NCI-H82 treated with DMSO at 0.1 percent for 48 hours (cell line): ENCODE measurements at regions not wholly inside any gene's neighbourhood (a gene's known extent, or its start where the extent isn't known, plus 50 kb on each side); places are given as distances from the start of the nearest gene placed in this dataset.

Experiments used
- DNase-seq: peaks from one replicate; lab custom pipeline; 2025; ENCODE audit not compliant: unreplicated experiment; lab: John Stamatoyannopoulos, UW

DNA sequence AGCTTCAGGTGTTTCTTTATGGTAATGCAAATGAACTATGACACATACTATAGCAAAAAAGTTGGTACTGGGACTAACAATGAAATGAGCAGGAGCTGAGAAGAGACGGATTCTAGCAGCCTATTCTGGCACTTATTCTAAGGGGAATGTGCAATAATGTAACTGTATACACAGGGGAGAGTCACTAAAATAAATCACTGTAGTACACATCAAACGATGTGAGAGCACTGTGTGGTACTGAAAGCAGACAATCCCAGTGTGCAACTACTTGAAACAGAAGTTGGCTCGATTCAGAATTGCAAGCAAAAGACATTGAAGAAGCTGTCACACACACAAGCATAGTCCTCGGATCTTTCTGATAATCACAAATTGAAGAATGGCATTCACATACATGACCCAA lies 1713.0 kb upstream of the CDH9 start:
- no peak for DNase-seq

DNA sequence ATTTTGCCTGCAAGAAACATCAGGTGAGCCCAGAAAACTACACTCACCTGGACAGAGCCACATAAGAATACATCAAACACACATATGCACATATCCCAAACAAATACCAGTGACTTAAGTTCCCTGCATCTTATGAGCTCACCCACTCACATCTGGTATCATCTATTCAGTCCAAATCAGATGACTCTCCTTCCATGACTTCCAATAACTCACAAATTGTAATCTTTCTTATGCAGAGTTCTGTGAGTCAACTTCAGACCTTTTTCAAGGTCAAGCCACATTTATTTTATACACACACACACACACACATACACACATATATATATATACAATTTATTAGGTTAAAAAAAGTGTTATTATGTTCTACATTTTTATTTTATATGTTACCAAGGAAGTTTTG lies 1711.9 kb upstream of the CDH9 start:
- DNase-seq = no peak

DNA sequence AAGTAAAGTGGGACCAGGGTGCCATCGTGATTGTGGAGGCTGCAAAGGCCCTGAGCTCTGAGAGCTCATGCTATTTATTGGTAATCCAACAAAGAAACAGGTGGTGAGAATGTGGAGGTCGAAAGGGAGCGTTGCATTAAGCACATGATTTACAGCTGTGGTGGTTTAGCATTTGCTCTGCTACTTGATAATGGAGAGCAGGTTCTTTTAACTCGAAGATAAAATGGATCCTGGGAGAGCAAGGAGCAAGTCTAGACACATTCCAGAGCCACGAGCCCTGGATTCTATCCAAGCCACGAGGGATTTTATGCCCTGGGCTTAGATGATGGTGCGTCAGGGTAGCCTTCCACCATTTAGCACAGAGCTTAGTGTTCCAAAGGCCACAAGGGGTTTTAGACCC lies 1710.1 kb upstream of the CDH9 start:
- DNase-seq = no peak

DNA sequence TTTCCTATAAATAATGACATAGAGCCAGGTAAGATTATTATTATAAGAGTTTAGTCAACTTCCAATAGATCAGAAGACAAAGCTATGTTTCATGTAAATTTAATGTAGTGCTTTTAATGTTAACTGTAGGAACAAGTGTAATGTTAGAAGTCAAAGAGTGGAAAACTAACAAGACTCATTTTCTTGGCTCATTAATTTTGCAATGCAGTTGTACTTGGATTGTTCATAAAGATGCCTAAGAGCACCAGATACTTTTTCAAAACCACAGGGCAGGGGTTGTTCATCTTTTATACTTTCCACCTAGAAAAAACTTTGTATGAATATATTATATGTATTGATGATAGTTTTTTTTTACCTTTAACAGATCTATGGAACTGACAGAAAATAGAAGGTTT lies 1705.3 kb upstream of the CDH9 start:
- no peak for DNase-seq

DNA sequence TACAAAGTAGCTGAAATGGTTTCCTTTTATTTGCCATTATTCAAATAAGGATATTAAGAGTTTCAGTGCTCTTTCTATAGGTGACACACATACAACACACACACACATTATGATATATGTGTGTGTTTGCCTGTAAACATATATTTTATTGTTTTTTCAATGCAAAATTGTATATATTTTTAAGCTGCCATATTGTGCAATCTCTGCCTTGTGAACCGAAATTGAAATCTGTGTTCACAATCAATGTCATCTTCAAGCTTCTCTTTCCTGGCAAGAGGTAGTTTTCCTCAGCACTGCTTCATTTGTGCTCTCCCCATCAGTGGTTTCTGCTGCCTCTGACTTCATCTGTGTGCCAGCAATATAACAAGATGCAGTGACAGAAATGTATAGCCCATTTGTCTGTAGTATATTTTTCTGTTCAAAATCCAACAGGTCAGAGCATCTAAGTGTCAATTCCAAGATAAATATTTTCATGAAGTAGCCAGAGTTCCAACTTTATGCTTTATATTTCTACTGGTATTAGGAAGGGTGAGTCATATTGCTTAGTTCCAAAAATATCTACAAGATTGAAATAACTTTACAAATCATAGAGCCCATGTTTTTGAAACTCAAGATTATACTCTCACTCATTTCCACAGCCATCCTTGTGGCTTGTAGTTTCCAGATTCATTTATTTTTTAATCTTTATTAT lies 1704.8 kb upstream of the CDH9 start:
- no peak for DNase-seq

DNA sequence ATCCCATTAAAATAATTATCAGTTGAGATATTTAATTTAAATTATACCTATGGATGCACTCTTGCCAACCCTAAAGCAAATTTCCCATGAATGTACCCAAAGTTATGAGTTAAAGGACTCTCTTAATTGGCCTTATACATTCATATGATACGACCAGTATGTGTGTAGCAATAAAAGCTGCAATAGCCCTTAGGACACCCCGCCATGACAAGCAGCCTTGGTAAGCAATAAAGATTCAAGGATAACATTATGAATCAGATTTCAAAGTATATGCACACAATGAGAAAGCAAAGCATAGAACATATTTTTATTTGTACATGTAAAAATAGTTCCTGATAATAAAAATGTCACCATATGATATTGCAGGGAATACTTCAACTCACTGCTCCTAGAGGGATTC lies 1699.3 kb upstream of the CDH9 start:
- no peak for DNase-seq

DNA sequence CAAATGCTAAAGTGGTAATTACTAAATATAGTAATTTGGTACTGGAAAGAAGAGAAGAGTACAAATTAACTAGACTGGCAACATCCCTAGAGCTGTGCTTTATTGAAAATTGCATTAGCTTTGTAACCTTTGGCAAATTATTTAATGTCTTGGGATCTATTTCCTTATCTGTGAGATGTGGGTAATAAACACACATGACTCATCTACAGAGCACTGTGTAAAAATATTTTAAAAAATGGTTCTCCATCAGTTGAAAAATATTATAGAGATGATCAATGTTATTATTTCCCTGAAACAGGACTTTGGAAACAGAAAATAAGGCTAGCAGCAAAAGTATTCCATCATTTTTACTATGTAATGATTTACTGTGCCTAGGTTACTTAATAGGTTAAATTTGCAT lies 1698.8 kb upstream of the CDH9 start:
- DNase-seq = no peak

DNA sequence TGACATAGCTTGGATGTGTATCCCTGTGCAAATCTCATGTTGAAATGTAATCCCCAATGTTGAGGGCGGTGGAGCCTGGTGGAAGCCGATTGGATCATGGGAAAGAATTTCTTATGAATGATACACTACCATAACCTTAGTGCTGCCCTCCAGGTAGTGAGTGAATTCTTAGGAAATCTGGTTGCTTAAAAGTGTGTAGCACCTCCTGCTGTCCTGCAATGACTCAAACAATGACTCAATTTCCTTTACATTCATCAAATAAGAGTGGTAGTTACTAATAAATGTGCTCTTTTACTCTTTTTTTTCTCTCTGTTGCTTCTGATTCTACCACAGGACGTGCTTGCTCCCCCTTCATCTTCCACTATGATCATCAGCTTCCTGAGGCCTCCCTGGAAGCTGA lies 1696.0 kb upstream of the CDH9 start:
- DNase-seq = no peak

DNA sequence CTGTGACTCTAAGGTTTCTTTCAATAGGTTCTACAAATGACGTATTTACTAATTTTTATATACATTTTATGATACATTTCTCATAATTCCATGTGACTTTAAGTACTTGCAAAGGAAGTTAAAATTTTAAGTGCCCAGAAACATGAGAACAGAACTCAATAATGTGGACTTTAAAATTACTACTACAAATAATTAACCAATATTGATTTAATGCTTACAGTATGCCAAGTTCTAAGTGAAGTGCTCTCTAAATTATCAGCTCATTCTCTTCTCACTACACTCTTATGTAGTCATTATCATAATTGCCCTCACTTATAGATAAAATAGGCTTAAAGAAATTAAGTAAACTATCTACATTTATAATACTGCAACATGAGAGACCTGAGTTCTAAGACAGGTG lies 1690.7 kb upstream of the CDH9 start:
- DNase-seq = no peak

DNA sequence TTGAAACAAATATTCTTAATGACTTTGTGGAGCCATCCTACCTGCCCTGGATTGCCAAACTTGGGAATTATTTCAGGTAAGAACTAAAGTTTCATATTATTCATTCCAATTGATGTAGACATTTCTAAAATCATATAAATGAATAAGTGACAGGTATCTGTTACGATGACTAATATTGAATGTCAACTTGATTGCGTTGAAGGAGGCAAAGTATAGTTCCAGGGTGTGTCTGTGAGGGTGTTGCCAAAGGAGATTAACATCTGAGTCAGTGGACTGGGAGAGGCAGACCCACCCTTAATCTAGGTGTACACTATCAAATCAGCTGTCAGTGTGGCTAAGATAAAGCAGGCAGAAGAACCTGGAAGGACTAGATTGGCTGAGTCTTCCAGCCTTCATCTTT lies 1688.4 kb upstream of the CDH9 start:
- no peak for DNase-seq

DNA sequence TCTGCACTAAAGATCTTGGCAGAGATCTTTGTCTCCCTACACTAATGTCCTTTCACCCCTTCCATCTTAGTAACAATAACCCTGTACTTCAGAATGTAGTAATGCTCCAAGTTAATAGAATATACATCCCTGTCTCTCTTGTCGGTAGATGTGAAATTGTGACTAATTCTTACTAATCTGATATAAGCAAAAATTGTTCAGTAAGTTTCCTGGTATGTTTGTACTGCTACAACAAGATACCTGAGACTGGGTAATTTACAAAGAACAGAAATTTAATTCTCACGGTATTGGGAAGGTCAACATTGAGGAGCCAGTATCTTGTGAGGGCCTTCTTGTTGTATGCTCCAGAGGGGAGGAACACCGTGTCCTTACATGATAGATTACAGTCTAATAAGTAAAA lies 1686.6 kb upstream of the CDH9 start:
- DNase-seq = no peak

DNA sequence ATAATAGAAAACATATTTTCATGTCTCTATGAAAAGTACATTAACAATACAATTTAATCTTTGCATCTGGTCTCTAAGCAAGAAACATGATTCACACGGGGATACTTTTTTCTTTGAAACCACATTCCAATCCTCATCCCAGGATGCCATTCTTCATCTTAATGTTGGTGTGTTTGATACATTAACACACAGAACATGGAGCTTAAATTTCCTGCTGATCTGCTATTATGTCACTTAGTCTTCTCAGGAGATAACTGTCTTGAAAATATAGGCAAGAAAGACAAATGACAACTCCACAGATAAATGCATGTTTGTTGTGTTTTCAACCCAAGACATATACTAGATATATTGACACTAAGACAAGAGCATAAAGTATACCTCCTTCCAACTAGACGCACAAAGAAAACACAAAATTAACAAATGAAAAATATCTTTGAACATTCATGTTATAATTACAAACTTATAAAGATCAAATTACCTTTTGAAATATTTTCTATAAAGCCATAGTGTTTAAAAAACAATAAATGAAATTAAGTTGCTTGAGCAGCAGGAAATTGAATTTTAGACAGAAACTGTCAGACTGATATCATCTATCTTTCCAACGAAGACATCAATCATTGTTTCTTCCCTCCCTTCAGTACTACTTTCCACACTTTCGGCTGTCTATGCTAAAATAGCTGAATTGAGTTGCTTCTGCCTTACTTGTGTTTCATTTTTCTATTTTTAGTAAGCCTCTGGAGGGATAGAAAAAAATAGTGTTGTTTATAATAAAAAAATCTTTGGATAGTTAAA lies 1676.7 kb upstream of the CDH9 start:
- no peak for DNase-seq

DNA sequence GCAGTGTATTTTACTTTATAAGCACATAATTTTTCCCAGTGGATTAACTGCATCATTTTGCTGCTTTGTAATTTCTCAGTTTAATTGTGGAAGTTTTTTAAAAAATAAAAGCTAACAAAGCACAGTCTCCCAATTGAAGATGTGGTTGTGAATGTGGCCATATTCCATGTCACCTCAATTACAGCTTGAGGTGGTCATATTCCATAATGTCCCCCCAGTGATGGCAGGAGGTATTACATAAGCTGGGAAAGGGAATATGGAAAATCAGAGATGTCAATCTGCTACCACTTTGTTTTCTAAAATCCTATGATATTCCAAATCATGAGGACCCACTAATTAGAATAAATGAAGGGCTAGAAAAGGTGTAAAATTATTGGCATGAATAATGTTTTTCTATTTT lies 1672.0 kb upstream of the CDH9 start:
- DNase-seq = no peak

DNA sequence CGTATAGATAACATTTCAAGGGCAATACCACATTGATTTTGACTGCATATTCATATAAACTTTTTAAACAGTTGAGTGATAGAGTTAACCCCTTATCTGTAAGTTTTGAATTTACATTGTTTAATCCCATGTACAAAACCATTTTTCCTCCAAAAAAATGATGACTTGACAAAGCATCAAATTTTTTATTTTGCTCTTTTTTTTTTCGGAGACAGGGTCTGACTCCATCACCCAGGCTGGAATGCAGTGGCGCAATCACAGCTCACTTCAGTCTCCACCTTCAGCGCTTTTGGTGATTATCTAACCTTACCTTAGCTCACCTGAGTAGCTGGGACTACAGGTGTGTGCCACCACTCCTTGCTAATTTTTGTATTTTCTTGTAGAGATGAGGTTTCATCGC lies 1670.1 kb upstream of the CDH9 start:
- no peak for DNase-seq

DNA sequence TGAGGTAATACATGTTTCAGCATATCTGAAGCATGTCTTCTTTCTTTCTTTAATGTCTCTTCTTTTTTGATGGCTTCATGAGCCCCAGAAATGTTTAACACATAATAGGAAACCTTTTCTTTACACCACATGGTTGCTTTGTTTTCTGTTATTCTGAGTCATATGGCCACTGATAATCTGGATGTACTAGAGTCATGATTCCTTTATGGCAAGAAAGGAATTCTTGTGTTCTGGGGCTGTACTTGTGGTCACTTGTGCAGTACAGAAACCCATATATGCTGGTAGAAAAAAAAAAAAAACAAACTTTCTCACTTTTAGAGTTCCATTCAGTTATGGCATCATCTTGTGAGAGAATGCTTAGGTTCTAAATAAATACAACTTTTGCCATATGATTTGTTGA lies 1669.3 kb upstream of the CDH9 start:
- DNase-seq = no peak

DNA sequence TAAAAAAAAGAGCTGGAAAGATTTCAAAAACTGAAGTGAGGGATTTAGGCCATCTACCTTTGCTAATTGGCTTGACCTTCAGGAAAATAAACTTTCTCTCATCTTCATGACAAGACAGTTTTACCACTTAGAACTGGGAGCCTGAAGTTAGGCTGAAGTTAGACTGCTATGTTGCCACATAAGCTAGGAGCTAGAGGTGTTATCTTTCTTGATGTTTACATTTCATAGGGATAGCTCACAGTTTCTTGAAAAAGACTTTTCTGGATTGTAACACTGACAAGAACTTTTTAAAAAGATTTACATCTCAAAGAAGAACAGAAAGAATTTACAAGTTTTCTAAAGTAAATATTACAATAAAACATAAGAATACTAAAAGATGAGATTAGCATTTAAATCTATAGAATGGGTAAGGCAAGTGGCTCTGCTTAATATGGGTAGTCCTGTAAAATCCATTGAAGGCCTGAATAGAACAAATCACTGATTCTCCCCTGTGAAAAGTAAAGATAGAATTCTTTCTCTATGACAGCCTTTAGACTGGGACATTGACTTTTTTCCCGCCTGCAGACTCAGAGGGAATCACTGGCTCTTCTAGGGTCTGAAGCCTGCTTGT lies 1665.4 kb upstream of the CDH9 start:
- no peak for DNase-seq

DNA sequence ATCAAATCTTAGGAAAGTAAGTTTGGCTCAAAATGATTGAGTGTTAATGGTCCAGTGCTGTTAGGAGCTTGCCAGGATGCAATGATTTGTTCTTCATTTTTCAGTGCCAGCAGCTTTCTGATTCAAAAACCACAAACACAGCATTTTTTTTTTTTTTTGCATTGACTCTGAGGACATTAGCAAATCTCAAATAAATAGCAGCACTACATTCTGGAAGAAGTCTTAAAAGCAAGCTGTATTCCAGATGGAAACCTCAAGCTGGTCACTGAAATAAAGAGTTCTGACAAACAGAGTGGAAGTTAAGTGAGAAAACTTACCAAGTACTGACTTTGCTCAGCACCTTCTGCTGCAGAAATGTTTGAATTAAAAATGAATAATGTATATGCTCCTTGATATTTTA lies 1653.1 kb upstream of the CDH9 start:
- no peak for DNase-seq

DNA sequence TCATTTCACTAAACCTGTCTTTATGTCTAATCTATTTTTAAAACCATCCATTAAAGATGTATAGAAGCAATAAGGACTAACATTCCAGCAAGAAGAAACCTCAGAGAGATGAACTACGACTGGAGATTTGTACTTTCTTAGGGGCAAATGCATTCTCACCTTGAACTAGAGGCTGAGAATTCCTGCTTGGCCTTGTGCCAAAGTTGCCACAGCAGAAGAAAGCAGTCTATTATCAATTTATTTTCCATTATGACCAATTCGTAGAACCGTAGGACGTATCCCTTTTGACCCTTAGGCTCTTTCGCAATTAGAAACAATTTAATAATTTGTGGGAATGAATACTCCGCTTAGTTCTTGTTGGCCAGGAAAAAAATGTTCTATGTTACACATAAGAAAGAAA lies 1647.4 kb upstream of the CDH9 start:
- DNase-seq = no peak

DNA sequence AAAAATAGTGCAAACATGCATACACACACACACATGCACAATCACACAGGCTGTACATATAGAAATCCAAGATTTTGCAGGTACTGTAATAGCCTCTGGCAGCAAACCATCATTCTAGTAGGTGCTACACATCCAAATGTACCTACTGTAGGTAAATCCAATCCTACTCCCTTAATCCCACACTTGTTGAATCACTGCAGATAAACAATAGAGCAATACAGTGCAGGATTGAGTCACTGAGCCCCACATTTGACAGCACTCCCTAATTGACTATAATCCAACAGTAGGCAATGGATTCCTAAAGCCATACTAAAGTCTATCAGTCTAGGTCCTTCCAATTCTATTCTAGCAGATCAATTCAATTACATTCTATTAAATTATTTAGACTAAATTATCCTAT lies 1640.5 kb upstream of the CDH9 start:
- DNase-seq = no peak

DNA sequence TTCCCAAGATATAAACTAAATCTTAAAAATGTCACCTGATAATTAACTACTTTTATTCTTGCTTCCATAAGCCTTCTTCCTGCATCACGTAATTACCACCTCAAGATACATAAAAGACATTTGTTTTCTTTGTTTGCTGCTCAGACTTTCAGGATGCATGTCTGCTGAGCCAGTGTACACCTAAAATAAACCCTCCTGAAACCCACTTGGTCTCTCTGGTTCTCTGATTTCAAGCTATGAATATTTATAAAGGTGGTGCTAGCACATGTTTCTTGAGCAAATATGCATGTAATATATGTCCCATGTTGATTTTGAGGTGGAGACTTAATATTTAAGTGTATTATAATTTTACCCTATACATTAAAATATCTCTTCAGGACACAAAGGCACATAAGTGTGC lies 1627.7 kb upstream of the CDH9 start:
- DNase-seq = no peak

DNA sequence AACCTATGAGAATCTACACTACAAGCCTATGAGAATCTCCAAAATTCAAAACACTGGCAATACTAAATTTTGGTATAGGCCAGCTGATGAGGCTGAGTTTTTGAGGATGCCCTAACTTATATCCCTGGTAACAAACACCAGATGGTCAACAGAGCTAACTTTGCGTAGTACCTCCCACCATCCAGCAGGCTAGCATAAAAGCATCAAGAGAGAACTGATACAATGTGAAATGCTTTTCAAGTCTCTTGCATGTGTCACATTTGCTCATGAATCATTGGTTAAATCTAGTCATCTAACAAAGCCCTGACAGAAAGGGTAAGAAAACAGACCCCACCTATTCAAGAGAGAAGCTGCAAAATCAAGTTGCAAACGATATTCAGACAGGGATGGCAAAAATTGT lies 1609.7 kb upstream of the CDH9 start:
- no peak for DNase-seq

DNA sequence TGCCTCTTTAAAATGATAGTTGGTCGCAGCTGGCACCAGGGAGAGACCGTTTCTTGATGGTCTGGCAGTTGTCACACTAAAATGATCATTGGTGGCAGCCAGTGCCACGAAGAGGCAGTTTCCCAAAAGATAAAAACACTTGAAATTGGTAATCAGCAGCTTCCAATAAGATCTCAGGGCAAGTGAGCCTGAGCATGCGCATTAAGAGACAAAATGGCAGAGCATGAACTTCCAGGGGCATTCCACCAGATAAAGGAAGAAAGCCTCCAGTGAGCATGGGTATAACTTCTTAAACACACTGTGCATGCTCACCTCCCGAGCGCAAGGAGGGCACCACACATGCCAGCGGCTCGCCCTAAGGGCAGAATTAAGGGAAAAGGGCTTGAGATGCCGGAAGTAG lies 1594.2 kb upstream of the CDH9 start:
- DNase-seq = no peak

DNA sequence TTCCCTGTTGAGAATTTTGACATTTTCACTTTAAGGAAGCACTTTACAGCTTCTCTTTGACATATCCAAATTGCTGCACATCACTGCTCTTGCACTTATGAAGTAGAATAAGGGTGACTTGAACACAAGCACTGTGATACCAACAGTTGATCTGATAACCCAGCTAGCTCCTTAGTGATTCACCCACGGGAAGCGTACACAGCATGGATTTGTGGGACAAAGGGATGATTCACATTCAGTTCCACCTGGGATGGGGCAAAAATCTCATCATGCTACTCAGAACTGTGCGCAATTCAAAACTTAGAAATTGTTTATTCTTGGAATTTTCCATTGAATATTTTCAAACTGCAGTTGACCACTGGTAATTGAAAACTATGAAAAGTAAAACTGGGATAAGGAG lies 1565.5 kb upstream of the CDH9 start:
- no peak for DNase-seq
